ENCODE measurements at regions not wholly inside any gene's neighbourhood (a gene's known extent, or its start where the extent isn't known, plus 50 kb on each side); places are given as distances from the start of the nearest gene placed in this dataset.

DNA sequence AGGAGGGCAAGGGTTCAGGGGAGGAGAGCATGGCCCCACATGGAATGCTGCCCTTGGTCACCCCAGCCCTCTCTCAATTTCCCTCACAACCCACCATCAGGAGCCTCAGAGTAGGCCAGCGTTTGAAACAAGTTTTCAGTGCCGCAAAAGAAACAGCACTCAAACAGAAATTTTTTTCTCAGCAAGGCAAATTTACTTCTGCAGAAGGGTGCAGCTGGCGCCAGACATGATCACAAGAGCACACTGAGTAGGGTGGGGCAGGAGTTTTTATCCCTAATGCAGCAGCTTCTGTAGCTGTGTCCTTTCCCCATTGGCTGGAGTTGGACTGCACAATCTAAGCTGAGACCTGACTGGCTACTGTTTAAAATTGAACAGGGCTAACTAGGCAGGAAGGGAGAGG, 287.8 kb upstream of the CDYL start:
- Histone ChIP-seq H3K4me1 (ENCODE audit: control insufficient read depth, insufficient read depth, low read length) (no peaks in the 10 kb centered on the region), H3K9me3 (replicated peaks; ENCODE audit: control insufficient read depth, low read depth, low read length) (peaks cover 15% of the 10 kb centered on the region), H3K4me3 (ENCODE audit: low read length) (no peak overlapping the region), H3K36me3 (ENCODE audit: control insufficient read depth, insufficient read depth, low read length) (no peaks in the 10 kb centered on the region), H3K27ac (ENCODE audit: low read length) (no peak overlapping the region), H3K27me3 (ENCODE audit: control insufficient read depth, insufficient read depth, low read length) (no peaks in the 10 kb centered on the region)
- DNase-seq: no peak
- no CpG with 5 or more reads among the region's 3 CpGs for WGBS (ENCODE audit: insufficient coverage)

DNA sequence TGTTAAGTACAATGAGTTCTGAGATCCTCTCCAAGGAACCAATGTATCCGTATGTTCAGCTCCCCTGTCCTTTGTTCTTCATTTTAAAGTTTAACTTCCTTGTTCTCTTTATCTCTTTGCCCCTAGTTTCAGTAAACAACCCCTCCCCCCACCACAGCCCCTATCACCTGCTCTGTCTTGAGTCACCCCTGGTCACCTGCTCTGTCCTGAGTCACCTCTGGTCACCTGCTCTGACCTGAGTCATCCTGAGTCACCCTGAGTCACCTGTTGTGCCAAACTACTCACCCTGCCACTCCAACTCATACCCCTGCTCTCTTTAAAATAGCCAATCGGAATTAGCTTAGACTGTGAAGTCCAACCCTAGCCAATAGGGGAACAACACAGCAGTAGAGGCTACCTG, 288.7 kb upstream of the CDYL start:
- no peak overlapping the region for H3K4me3 ChIP-seq (ENCODE audit: low read length)
- no peaks in the 10 kb centered on the region for H3K4me1 ChIP-seq (ENCODE audit: control insufficient read depth, insufficient read depth, low read length)
- H3K27me3 ChIP-seq (ENCODE audit: control insufficient read depth, insufficient read depth, low read length): no peaks in the 10 kb centered on the region
- H3K9me3 ChIP-seq (replicated peaks; ENCODE audit: control insufficient read depth, low read depth, low read length): peaks cover 15% of the 10 kb centered on the region
- DNase-seq: no peak
- WGBS (ENCODE audit: insufficient coverage): 100% methylated on average over 1 of the region's 2 CpGs
- H3K27ac ChIP-seq (ENCODE audit: low read length): no peak overlapping the region
- H3K36me3 ChIP-seq (ENCODE audit: control insufficient read depth, insufficient read depth, low read length): no peaks in the 10 kb centered on the region

DNA sequence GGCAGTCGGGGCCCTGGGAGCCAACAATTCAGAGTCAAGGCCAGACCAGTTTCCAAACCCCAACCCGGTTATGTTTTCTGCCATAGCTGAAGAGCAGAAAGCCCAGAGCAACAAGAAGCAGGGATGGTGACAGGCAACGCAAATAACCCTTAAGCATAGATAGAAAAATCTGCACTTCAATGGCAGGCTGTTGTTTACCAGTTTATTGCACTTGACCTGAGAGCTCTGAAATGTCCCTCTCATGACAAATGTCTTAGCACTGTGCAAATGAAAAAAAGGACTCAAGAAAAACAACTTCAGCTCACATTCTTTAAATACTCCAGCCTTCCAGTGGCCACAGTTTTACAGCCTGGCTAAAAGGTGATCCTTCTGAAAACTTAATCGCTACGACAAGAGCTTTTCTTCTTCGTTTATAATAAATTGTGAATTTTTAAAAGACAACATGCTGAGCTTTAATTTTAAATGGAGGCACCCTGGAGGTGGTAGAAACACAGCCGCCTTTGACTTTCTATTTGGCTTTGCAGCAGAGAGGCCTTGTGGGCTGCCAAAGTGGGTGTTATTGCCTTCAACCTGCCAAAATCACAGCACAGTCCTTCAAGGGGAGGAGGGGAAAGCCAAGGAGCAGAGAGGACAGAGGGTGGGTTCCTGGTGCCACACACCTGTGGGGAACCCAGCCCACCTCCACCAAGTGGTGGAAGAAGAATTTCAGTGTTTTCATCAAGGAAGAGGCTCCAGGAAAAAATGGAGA, 289.5 kb upstream of the CDYL start:
- 56% methylated on average over 2 of the region's 7 CpGs for WGBS (ENCODE audit: insufficient coverage)
- H3K9me3 ChIP-seq (replicated peaks; ENCODE audit: control insufficient read depth, low read depth, low read length): peaks cover 15% of the 10 kb centered on the region
- no peak overlapping the region for H3K4me3 ChIP-seq (ENCODE audit: low read length)
- no peak overlapping the region for H3K27ac ChIP-seq (ENCODE audit: low read length)
- DNase-seq: no peak
- H3K27me3 ChIP-seq (ENCODE audit: control insufficient read depth, insufficient read depth, low read length): no peaks in the 10 kb centered on the region
- no peaks in the 10 kb centered on the region for H3K4me1 ChIP-seq (ENCODE audit: control insufficient read depth, insufficient read depth, low read length)
- H3K36me3 ChIP-seq (ENCODE audit: control insufficient read depth, insufficient read depth, low read length): no peaks in the 10 kb centered on the region

DNA sequence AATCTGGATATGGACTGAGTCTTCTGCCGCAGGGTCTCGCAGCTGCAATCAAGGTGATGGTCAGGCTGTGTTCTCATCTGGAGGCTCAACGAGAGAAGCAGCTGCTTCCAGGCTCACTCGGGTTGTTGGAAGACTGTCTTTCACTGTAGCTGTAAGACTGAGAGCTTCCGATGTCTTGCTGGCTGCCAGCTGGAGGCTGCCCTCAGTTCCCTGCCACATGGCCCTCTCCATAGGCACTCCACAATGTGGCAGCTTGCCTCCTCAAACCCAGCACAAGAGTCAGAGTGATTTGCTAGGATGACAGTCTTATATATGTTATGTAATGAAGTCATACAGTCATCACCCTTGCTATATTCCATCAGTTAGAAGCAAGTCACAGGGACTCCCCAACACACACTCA, 290.5 kb upstream of the CDYL start:
- no peak for DNase-seq
- Histone ChIP-seq H3K27me3 (ENCODE audit: control insufficient read depth, insufficient read depth, low read length) (no peaks in the 10 kb centered on the region), H3K9me3 (replicated peaks; ENCODE audit: control insufficient read depth, low read depth, low read length) (peaks cover 15% of the 10 kb centered on the region), H3K4me3 (ENCODE audit: low read length) (no peak overlapping the region), H3K27ac (ENCODE audit: low read length) (no peak overlapping the region), H3K36me3 (ENCODE audit: control insufficient read depth, insufficient read depth, low read length) (no peaks in the 10 kb centered on the region), H3K4me1 (ENCODE audit: control insufficient read depth, insufficient read depth, low read length) (no peaks in the 10 kb centered on the region)
- WGBS (ENCODE audit: insufficient coverage): 92% methylated on average over 4 of the region's 5 CpGs

DNA sequence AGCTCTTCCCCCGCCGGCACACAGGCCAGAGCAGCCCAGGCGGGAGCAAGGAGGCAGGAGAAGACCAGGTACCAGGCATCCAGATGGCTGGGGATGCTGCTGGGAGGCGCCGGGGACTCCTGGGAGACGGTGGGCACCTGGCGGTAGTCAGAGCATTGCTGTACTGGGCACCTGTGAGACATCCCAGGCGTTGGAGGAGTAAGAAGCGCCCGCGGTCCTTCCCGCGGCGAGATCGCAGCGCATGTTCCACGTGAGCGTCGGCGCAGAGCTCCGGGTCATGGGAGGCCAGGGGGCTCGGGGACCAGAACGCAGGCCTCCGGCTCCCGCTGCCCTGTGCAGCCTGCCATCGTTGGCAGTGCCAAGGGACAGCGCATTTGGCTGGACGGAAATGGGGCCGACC, 293.7 kb upstream of the CDYL start:
- no peaks in the 10 kb centered on the region for H3K4me1 ChIP-seq (ENCODE audit: control insufficient read depth, insufficient read depth, low read length)
- no peak overlapping the region for H3K27ac ChIP-seq (ENCODE audit: low read length)
- no peaks in the 10 kb centered on the region for H3K27me3 ChIP-seq (ENCODE audit: control insufficient read depth, insufficient read depth, low read length)
- no peaks in the 10 kb centered on the region for H3K9me3 ChIP-seq (replicated peaks; ENCODE audit: control insufficient read depth, low read depth, low read length)
- no peaks in the 10 kb centered on the region for H3K36me3 ChIP-seq (ENCODE audit: control insufficient read depth, insufficient read depth, low read length)
- DNase-seq: no peak
- H3K4me3 ChIP-seq (ENCODE audit: low read length): no peak overlapping the region
- WGBS (ENCODE audit: insufficient coverage): 92% methylated on average over 29 of the region's 29 CpGs

DNA sequence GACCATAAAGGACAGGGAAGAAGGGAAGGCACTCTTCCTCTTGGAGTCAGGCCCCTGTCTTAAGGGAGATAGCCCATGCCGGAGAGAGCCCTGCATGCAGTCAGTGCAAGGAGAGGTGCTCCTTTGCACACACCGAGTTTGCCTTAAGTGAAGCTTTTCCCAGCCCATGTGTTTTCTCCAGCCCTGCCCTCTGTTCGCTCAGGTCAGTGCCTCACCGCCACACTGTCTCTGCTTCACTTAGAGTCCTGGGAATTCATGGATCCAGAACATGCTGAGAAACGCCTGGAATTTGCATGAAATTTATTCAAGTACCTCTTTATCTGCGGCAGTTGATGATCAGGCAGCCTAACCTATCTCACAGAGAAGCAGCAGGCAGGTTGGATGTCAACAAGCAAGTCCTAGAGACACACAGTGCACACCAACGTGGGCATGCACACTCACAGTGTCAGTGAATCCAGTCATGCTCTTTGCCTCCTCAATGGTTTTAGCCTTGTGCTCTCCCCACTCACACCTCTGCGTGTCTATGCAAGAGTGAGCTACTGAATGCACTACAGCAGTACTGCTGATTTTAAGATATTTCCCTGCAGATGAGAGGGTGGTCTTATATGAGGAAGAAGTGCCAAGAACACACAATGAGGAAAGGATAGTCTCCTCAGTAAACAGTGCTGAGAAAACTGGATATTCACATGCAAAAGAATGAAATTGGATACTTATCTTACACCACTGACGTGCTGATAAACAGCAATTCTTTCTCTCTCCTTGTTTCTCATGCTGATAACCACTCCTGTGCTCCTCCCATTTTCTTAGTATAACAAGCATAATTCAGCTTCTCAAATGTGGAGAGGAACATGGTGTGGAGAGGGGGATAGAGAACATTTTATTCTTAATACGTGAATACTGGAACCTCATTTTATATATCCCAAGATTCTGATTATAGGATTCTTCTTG, 295.1 kb upstream of the CDYL start:
- no peaks in the 10 kb centered on the region for H3K9me3 ChIP-seq (replicated peaks; ENCODE audit: control insufficient read depth, low read depth, low read length)
- no peak overlapping the region for H3K4me3 ChIP-seq (ENCODE audit: low read length)
- WGBS (ENCODE audit: insufficient coverage): 29% methylated on average over 7 of the region's 10 CpGs
- no peak overlapping the region for H3K27ac ChIP-seq (ENCODE audit: low read length)
- no peaks in the 10 kb centered on the region for H3K4me1 ChIP-seq (ENCODE audit: control insufficient read depth, insufficient read depth, low read length)
- DNase-seq: no peak
- no peaks in the 10 kb centered on the region for H3K36me3 ChIP-seq (ENCODE audit: control insufficient read depth, insufficient read depth, low read length)
- no peaks in the 10 kb centered on the region for H3K27me3 ChIP-seq (ENCODE audit: control insufficient read depth, insufficient read depth, low read length)

DNA sequence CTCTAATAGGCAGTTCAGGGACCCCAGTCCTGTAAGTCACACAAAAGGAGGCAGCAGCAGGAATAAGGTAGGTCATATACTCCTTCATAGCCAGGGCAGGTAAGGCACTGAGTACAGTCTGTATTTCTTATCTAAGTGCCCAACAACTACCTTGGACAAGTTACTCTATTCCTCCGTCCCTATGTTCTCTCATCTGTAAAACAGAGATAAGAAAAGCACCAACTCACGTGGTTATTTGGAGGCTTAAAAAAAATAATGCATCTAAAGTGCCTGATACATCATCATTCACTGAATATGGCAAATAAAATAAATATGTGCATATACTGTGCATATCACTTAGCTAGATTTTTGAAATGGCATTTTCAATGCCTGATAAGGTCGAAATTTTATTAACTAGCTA, 298.1 kb upstream of the CDYL start:
- H3K27me3 ChIP-seq (ENCODE audit: control insufficient read depth, insufficient read depth, low read length): no peaks in the 10 kb centered on the region
- H3K36me3 ChIP-seq (ENCODE audit: control insufficient read depth, insufficient read depth, low read length): no peaks in the 10 kb centered on the region
- no CpG with 5 or more reads among the region's 3 CpGs for WGBS (ENCODE audit: insufficient coverage)
- no peaks in the 10 kb centered on the region for H3K4me1 ChIP-seq (ENCODE audit: control insufficient read depth, insufficient read depth, low read length)
- no peaks in the 10 kb centered on the region for H3K9me3 ChIP-seq (replicated peaks; ENCODE audit: control insufficient read depth, low read depth, low read length)
- H3K4me3 ChIP-seq (ENCODE audit: low read length): no peak overlapping the region
- DNase-seq: no peak
- H3K27ac ChIP-seq (ENCODE audit: low read length): no peak overlapping the region

DNA sequence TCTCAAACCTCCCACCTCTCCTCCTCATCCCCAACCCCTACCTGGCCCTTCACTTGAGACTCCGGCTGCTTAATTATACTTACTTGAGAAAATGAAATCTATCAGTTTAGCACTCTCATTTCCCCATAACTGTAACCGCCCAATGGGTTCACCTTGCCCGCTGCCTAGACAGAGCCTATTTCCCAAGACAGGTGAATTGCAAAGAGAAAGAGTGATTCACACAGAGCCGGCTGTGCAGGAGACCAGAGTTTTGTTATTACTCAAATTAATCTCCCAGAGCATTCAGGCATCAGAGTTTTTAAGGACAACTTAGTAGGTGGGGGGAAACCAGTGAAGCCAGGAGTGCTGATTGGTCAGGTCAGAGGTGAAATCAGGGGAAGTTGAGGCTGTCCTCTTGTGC, 301.4 kb upstream of the CDYL start:
- WGBS (ENCODE audit: insufficient coverage): 100% methylated on average over 1 of the region's 4 CpGs

DNA sequence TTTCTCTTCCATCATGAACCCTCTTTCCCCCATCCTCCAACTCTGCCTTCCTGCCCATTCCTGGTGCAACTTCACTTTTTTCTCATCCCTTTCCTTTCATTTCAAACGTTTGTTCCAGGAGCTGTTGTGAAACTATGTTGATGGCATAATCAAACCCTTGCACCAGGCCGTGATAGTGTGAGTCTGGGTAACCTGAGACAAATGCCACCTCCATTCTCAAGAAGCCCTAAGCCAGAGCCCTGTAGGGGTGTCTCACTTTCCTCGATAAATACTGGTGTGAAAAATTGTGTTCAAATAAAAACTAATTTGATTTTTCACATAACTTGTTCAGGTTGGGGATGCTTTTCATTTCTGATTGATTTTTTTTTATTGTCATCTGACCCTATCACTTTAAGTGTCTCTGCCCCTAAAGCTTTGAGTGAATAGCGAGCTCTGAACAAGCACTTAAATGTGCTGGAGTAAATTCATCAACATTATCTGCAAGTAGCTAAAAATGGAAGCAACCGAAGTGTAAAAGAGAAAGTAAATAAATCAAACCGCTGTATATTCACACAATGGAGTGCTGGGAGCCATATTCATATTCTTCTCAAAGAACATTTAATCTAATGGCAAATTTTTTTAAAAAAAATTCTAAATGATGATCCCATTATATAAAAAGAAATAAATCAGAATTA, 303.1 kb upstream of the CDYL start:
- DNase-seq: no peak

More for the DNA sequence above, 301.4 kb upstream of the CDYL start:
- Histone ChIP-seq H3K36me3 (ENCODE audit: control insufficient read depth, insufficient read depth, low read length) (no peaks in the 10 kb centered on the region), H3K4me3 (ENCODE audit: low read length) (no peak overlapping the region), H3K4me1 (ENCODE audit: control insufficient read depth, insufficient read depth, low read length) (no peaks in the 10 kb centered on the region), H3K27me3 (ENCODE audit: control insufficient read depth, insufficient read depth, low read length) (no peaks in the 10 kb centered on the region), H3K9me3 (replicated peaks; ENCODE audit: control insufficient read depth, low read depth, low read length) (peaks cover 23% of the 10 kb centered on the region), H3K27ac (ENCODE audit: low read length) (no peak overlapping the region)
- no peak for DNase-seq

DNA sequence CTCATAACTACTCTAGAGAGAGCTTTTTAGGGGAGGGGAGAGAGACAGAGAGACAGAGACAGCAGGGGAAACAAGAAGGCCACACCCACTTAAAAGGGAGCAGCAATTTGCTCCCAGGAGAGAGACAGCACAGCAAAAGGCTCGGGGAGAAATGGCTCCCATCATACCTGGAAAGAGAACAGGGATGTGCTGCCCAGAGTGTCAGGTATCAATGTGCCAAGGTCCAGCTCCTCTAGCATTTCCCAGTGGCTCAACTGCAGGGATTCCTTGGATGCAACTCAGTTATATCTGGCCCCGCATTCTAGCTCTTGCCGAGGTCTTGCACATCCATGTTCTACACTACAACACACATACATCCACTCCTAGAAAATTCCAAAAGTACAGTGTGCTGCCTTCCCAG, 304.0 kb upstream of the CDYL start:
- WGBS (ENCODE audit: insufficient coverage): 94% methylated on average over 3 of the region's 3 CpGs
- H3K36me3 ChIP-seq (ENCODE audit: control insufficient read depth, insufficient read depth, low read length): no peaks in the 10 kb centered on the region
- H3K27ac ChIP-seq (ENCODE audit: low read length): no peak overlapping the region
- no peaks in the 10 kb centered on the region for H3K27me3 ChIP-seq (ENCODE audit: control insufficient read depth, insufficient read depth, low read length)
- no peak overlapping the region for H3K4me3 ChIP-seq (ENCODE audit: low read length)
- no peaks in the 10 kb centered on the region for H3K4me1 ChIP-seq (ENCODE audit: control insufficient read depth, insufficient read depth, low read length)
- no peak for DNase-seq
- H3K9me3 ChIP-seq (replicated peaks; ENCODE audit: control insufficient read depth, low read depth, low read length): peaks cover 29% of the 10 kb centered on the region

More for the DNA sequence above, 303.1 kb upstream of the CDYL start:
- Histone ChIP-seq H3K27ac (ENCODE audit: low read length) (no peak overlapping the region), H3K27me3 (ENCODE audit: control insufficient read depth, insufficient read depth, low read length) (no peaks in the 10 kb centered on the region), H3K36me3 (ENCODE audit: control insufficient read depth, insufficient read depth, low read length) (no peaks in the 10 kb centered on the region), H3K9me3 (replicated peaks; ENCODE audit: control insufficient read depth, low read depth, low read length) (peaks cover 29% of the 10 kb centered on the region), H3K4me1 (ENCODE audit: control insufficient read depth, insufficient read depth, low read length) (no peaks in the 10 kb centered on the region), H3K4me3 (ENCODE audit: low read length) (no peak overlapping the region)
- no CpG with 5 or more reads among the region's 6 CpGs for WGBS (ENCODE audit: insufficient coverage)
